Left kidney (tissue), 1 donor: ENCODE measurements at regions not wholly inside any gene's neighbourhood (a gene's known extent, or its start where the extent isn't known, plus 50 kb on each side); places are given as distances from the start of the nearest gene placed in this dataset.

Experiments used
- DNase-seq: peaks from one replicate; pipeline ENCODE4 v3.0.0-alpha.2; 2013

DNA sequence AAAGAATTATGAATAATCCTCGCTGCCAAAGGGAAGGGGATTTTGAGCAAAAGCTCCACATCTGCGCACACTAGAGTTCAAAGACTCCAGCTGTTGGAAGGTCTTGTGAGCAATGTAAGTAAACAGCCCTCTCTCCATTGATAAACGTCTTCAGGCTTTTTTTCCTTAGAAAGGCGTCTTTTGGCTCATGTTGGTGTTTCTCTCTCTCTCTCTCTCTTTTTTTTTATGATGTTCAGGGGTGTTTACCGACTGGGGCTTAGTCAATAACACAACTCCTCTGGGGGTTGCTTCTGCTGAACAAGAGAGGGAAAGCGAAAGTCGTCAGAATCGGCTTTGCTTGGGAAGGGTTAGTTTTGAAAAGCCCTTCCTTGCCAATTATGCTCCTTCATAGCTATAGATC lies 53.2 kb upstream of the C1QTNF7 start:
- DNase-seq, result no peak

DNA sequence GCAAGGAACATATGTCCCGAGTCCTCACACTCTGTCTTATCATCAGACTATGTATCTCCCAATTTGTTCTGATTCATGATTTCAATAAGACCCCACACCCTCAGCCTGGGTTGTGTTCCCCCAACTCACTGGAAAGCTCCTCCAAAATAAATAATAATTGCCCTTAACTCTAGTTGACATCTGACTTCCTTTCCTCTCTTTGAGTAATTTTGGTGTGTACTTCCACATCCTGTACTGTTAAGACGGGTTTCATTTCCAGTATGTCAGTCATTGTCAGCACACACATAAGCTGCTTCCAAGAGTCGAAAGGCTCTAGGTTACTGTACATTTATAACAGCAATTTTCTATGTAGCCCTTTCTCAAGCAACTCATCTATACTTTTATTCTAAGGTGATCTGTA lies 52.2 kb upstream of the C1QTNF7 start:
- no peak for DNase-seq

DNA sequence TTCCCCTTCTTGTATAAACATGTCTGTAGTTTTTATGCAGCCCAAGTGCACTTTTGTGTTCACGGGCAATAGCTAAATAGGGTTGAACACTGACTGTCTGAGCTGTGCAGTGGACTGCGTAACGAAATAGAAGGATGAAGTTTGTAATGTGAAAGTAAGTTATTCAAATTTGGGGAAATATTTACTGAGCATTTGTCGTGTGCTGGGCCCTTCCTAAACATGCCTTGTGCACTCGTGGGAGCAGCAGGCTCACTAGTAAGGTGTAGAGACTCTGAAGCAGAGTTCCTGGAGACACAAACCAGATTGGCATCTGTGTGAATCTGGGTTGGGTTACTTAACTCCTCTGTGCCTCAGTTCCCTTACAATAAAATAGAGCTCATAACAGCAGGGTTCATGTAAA lies 51.7 kb upstream of the C1QTNF7 start:
- DNase-seq, result no peak

DNA sequence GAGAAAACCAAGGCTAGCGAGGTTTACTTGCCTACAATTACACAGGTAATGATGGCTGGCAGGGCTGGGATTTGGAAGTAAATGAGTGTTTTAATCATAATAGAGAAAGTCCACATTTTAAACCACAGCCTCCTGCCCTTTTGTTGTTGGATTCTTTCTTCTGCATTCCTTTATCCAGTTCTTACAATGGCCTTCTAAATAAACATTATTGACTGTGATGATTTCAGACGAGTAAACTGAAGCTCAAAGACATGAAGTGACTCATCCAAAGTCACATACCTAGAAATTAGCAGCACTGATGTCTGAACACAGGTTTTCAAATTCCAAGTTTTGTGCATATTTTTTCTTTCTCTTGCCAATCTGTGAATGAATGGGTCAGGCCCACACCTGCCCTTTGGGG lies 51.2 kb upstream of the C1QTNF7 start:
- no peak for DNase-seq
